ENCODE measurements at regions not wholly inside any gene's neighbourhood (a gene's known extent, or its start where the extent isn't known, plus 50 kb on each side); places are given as distances from the start of the nearest gene placed in this dataset.
"Not testable (repeated sequence)": the region's sequence is repeated elsewhere in the genome, so short reads cannot be mapped to it uniquely, and the experiment has no call there.

DNA sequence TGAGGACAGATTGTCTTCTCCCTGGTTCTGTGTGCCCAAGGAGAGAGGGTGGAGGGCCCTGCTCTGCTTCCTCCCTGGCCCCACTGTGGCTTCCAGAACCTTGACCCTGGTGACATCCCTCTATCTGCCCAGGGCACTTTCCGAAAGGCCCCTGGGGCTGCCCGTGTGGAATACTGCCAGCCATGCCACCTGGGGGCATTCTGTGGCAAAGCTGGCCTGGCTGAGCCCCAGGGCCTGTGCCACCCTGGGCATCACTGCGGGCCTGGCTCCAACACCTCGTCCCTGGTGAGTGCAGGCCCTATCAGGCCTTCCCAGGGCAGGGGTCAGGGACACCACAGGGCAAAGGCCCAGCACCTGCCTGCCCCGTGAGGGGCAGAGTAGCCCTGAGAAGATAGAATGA is 123.7 kb upstream of the MTLN start:
- not testable (repeated sequence) for FAIRE-seq; DNase-seq (ENCODE audit: insufficient read length, low spot score)

DNA sequence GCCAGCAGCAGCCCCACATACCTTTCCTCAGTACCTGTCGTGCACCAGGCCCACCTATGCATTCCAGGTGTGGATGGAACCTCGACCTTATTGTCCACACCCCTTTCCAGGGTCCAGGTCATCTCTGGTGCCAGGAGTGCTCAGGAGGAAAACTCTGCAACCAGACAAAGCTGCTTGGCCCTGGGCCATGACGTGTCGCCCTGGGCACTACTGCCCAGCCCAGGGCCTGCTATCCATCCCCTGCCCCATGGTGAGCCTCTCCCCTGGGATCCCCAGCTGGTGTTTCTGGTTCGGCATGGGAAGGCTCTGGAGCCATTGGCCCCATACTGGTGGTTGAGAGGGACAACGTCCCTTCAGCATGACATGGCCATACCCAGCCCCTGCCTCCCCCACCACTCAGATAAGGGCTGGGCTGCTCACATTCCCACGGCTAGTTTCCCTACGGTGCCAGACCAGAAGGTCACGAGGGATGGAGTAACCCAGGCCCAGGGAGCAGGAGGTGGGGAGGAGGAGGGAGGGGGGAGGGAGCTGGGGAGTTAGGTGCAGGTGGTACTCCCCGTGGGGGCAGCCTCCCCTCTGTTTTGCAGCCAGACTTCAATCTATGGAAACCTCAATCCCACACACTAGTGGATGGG is 123.2 kb upstream of the MTLN start:
- DNase-seq (ENCODE audit: insufficient read length, low spot score), result not testable (repeated sequence)
- FAIRE-seq, result peak; percentile 42

DNA sequence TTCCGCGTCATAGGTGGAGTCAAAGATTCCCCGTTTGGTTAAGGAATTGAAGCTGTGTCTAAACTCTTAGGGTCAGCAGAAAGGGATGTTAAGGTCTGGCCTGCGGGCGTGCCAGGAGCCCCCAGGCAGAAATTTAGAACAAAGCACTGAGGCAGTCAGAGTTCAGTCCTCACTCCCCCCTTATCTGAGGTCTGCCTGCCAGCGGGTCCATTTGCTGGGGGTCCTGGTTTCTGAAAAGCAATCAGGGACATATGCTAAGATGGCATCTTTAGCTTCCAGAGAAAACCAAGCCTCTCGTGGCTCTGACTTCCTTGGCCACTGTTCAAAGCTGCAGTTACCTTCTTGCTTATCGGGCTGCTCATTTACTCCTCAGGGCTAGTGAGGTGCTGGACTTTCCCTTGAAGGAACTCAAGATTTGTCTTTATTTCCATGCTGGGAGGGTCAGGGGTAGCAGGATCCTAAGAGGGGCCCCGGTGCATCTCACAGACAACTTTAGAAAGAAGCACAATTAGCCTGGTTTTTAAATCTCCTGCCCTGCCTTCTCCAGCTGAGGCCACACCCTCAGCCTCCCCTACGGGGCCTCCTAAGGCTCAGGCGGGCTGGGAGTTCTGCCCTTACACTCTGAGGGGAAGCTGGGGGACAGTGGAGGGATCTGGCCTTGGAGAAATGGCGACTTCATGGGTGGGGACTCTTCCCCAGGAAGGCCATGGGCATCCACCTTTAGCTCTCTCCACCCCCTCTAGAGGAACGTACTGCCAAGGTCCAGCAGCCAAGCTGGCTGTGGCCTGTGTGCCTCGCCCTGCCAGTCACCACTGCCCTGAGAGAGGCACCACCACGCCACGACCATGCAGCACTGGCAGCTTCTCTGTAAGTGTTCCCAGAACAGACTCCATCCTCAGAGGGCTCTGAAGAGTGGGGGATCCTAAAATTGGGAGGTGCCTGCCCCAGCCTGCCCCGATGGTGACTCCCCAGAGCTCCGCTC is 121.1 kb upstream of the MTLN start:
- DNase-seq (ENCODE audit: insufficient read length, low spot score); FAIRE-seq: not testable (repeated sequence)

DNA sequence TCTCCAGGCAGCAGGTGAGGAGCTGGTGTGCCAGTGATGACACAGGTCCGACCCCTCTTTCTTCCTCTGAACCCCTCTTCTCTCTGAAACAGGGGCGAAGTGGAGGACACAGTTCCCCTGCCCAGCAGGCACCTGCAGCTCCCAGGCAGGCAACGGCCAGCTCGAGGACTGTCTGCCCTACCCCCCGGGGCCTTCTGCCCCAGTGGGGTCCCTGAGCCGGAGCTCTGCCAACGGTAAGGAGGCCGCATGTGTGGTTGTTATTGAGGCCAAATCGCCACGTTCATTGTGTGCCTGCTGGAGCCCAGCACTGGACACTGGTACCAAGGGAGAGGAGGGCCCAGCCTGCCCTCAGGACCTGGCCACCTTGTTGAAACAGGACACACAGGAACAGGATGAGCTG is 119.3 kb upstream of the MTLN start:
- not testable (repeated sequence) for DNase-seq (ENCODE audit: insufficient read length, low spot score)
- FAIRE-seq, result peak; percentile 66

DNA sequence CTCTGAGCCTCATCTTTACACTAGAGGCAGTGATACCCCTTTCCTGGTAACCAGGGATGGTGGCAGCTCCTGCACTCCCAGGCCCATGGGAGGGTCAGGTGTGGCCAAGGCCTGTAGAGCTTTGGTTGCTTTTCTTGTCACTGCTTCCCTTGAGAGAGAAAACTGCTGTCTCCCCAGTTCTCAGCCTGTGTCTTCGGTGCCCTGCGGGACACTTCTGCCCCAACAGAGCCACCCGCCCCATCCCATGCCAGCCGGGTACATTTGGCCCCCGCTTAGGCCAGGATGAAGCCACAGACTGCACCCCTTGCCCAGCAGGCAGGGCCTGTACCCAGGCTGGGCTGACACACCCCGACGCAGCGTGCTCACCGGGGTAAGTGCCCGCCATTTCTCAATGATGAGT is 117.4 kb upstream of the MTLN start:
- not testable (repeated sequence) for DNase-seq (ENCODE audit: insufficient read length, low spot score); FAIRE-seq

DNA sequence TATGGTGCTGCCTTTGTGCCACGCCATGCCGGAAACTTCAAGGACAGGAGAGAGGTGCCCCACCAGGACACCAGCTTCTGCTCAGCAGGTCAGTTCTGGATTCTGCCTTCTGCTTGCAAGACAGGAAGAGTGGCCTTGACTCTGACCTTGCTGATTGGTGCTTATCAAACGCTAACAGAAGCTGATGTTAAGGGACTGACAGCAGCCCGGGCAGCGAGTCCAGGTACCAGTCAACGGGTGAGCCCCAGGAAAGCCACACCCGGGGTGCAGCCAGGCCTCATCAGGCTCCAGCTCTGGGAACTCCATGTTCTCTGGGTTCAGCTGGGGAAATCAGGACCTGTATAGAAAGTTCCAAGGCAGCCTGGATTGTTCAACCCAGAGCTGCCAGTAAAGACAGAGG is 116.8 kb upstream of the MTLN start:
- FAIRE-seq, result peak; percentile 38
- not testable (repeated sequence) for DNase-seq (ENCODE audit: insufficient read length, low spot score)

DNA sequence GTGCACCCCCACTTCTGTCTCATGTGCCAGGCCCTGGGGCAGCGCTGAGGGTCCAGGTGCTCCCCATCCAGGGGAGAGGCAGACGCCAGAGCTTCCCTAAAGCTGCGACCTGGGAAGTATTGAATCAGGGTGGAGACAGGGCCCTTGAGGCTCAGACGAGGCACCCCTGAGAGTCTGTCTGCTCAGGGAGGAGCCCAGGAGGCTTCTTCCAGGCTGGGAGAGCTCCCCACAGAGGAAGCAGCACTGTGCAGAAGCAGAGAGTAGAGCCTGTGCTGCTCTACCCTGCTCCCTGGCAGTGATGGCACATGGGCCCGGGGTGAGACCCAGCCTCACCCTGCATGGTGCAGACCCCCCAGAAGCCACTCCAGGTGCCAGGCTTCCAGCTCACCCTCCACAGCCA is 116.3 kb upstream of the MTLN start:
- not testable (repeated sequence) for FAIRE-seq; DNase-seq (ENCODE audit: insufficient read length, low spot score)

DNA sequence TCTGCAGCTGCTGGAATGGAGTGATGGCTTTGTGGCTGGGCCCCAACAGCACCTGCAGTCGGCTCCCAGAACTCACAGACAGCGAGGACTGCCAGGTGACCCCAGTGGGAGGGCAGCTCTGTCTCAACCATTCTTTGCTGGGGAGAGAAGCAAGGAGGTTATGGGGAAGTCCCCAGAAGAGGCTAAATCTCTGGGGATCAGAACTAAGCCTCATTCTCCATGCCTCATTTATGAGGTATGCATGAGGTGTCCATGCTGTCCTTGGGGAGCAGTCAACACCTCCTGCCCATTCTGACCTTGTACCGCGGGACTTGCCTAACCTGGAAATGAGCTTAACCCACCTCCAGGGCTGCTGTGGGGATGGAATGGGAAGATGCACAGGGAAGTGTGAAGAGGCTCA is 111.5 kb upstream of the MTLN start:
- DNase-seq (ENCODE audit: insufficient read length, low spot score); FAIRE-seq: not testable (repeated sequence)

DNA sequence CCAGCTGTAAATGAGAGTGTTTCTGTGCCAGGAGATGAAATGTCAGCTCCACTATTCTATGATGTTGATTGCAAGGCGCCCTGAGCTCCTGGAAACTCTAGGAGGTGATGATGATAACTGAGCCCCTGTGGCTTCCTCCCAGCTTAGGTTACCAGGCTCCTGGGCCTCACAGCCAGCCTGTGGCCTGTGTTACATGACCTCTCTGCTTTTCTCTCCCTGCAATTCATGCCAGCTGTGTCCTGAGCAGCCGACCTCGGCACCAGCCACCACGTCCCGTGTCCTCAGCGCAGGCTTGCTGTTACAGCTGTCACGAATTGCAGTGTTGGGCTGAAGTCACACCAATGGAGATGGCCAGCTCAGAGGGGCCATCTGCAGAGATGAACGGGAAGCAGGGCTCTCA is 110.2 kb upstream of the MTLN start:
- DNase-seq (ENCODE audit: insufficient read length, low spot score); FAIRE-seq: not testable (repeated sequence)

DNA sequence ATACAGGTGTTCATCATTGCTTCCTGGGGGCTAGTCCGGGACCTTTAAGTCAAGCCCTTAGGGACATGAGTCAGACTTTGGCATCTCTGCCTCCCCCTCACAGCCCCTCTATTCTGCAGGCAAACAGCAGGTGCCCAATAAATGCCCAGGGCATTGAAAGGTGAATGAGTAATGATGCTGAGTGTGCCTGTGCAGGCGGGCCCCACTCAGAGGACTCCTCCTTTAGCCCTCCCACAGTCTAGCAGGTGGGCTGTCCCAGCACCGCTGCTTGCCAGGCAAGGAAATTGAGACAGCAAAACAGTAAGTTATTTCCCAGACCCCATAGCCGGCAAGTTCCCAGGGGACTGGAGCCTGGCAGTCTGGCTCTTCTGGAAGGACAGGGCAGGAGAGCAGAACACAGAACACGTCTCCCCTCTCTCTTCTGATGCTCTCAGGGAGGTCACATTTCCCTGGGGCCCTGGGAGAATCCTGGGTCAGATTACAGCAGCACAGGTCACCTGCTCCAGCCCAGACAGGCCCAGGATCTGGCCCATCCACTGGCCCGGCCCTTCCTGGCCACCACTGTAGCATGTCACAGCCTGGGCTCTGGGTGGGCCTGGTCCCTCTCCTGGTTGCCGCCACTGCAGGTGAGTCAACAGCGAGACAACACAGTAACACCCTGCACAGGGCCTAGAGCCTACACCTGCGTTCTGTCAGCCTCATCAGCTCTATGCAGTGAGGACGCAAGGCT is 108.7 kb upstream of the MTLN start:
- not testable (repeated sequence) for FAIRE-seq; DNase-seq (ENCODE audit: insufficient read length, low spot score)

DNA sequence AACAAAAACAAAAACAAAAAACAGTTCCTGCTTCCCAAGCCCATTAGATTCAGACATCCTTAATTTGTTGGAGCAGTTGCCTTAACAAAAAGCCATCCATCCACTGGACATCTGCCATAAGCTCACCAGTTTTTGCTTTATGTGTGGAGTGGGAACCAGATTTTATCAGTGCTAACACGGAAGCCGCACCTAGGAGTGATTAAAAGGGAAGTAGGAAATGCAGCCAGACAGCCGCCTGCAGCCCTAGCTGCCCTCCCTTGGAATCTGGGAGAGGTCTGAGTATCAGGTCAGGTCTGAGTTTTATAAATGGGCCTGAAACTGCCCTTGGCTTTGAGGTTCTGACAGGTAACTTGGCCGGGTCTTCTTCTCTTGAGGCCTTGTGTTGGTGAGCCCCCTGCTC is 106.6 kb upstream of the MTLN start:
- not testable (repeated sequence) for DNase-seq (ENCODE audit: insufficient read length, low spot score); FAIRE-seq

DNA sequence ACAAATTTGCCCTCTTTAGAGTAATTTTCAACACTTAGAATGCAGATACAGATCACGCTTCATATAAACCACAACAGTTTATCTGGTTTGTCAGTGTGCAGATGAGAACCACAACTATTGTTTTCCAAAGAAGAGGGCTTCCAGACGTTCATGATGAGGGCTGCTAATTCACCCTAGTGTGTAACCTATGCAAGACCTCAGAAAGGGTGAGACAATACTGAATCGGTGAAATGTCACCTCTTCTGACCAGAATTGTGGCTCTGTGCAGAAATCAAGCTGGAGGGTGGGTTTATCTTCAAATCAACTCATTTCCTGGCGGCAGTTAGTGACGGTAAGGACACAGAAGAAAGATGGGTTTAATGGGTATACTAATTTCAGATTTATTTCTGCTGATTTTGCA is 105.0 kb upstream of the MTLN start:
- not testable (repeated sequence) for DNase-seq (ENCODE audit: insufficient read length, low spot score); FAIRE-seq

DNA sequence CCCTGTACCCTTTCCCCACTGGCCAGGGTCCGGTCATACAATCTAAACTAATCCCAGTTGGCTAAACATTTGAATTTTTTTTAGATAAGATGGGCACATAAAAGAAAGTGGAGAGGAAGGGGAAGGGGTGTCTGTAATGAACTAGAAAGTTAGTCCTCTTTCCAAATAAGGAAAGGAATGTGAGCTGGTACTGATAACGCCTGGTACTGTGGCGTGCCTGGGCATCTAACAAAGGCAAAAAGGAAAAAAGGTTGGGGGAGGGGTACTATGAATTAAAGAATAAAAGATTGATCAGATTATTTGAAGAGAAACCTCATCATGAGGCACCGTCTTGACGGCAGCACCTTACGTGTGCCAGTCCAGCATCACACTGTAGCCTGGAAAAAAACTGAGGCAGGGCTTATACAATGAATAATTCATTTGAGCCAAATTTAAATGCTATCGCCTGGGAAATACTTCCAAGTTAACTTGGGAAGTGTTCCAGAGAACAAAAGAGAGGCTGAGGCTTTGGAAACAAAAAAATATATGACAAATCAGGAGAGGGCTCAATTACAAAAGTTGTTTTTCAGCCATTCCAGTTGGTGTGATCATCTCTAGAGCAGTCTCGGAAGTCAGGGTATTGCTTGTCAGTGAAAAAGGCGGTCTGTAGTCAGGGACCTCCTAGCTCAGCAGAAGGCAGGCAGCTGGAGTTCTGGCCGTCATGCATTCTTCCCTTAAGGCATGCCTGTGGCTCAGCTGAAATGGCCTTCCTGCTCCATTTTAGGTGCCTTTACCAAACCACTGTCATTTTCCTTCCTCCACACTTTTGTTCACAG is 103.9 kb upstream of the MTLN start:
- not testable (repeated sequence) for DNase-seq (ENCODE audit: insufficient read length, low spot score); FAIRE-seq

DNA sequence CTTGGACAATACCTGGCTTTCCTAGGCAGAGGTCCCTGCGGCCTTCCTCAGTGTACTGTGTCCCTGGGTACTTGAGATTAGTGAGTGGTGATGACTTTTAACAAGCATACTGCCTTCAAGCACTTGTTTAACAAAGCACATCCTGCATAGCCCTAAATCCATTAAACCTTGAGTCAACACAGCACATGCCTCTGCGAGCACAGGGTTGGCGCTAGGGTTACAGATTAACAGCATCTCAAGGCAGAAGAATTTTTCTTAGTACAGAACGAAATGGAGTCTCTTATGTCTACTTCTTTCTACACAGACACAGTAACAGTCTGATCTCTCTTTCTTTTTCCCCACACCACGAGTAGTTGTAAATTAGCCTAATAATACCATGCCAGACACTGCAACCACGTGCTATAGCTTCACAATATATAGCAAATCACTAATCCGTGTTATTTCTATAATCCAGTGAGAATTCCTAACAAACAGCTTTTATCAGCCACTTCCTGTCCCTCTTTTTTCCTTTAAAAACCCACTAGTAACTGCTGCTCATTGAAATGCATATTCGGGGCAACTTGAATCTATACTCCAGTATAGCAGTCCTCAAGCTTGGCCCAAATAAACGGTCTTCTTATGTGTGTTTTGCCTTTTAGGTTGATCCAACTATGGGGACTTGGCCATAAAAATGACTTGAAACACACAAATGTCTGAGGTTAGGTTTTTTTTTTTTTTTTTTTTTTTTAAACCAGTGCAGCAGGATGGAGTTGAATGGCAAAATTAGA is 102.9 kb upstream of the MTLN start:
- not testable (repeated sequence) for DNase-seq (ENCODE audit: insufficient read length, low spot score); FAIRE-seq

DNA sequence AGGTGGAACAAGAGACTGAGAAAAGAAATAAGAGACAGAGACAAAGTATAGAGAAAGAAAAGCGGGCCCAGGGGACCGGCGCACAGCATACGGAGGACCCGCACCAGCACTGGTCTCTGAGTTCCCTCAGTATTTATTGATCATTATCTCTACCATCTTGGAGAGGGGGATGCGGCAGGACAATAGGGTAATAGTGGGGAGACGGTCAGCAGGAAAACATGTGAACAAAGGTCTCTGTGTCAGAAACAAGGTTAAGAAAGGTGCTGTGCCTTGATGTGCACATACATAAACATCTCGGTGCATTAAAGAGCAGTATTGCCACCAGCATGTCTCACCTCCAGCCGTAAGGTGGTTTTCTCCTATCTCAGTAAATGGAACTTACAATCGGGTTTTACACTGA is 102.1 kb upstream of the MTLN start:
- DNase-seq (ENCODE audit: insufficient read length, low spot score); FAIRE-seq: not testable (repeated sequence)

DNA sequence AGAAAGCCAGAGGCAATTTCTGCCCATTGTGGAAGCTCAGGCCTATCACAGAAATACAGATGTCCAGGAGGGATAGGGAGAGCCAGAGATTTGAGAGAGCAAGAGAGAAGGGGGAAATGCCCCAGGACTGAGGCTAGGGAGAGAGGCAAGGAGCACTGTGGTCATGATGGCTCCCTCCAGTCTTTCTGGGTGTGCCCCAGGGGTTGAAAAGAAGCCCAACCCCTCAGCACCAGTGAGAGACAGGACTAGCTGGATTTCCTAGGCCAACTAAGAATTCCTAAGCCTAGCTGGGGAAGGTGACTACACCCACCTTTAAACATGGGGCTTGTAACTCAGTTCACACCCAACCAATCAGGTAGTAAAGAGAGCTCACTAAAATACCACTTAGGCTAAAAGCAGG is 100.7 kb upstream of the MTLN start:
- FAIRE-seq; DNase-seq (ENCODE audit: insufficient read length, low spot score): not testable (repeated sequence)

DNA sequence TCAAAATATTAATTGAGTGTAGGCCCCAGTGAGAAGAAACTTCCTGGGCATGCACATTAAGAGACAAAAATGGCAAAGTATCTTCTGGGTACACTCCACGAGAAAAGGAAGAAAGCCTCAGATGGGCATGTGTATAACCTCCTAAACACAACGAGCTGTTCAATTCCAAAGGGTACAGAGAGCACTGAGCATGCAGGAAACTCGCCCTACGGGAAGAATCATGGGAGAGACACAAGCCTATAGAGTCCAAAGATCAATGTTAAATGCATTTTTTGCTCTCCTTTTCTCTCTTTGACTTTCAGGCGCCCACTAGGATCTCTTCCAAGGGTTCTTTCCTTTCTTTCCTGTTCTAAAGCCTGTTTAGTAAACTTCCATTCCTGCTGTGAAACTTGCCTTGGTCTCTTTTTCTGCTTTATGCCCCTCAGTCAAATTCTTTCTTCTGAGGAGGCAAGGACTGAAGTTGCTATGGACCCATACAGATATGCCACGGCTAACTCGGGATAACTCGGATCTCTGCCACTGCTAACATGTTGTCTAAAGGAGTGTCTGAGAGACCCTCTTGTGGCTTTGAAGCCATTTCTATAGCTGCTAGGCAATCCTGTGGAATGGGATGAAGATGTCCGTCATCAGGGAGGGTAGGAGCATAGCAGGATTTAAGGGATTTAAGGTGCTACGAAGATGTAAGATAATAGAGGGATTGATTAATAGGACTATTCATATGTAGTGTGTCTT is 99.5 kb upstream of the MTLN start:
- not testable (repeated sequence) for FAIRE-seq; DNase-seq (ENCODE audit: insufficient read length, low spot score)

DNA sequence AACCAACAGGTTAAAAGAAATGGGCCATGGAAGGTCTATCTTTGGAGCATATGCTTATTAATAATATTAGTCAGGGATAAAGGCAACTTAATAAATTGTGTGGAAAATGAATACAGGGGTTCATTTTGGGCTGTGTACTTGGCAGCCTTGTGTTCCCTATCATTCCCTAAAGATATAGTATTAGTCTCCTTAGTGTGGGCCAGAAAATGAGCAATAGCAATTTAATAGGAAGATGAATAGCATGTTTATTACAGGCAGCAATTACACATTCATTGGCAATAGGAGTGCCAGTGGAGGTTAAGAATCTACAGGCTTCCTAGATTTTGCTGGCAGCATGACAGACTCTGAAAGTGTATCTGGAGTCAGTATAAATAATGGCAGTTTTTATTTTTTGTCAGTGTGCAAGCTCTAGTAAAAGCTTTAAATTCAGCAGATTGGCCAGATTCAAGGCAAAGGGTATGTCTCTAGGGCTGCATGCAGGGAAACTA is 98.7 kb upstream of the MTLN start:
- FAIRE-seq; DNase-seq (ENCODE audit: insufficient read length, low spot score): not testable (repeated sequence)

All from HTR-8/SVneo (cell line).